ENCODE measurements at regions not wholly inside any gene's neighbourhood (a gene's known extent, or its start where the extent isn't known, plus 50 kb on each side); places are given as distances from the start of the nearest gene placed in this dataset.

GRCh38 chr14:49984424-49984823 lies 91.5 kb downstream of the ARF6 start:
- H3K4me3 ChIP-seq (ENCODE audit: low read depth, low read length): no peak overlapping the region
- no peaks in the 10 kb centered on the region for H3K36me3 ChIP-seq (ENCODE audit: control insufficient read depth, insufficient read depth, low read length)
- DNase-seq (ENCODE audit: low read depth): no peak
- no peak for TF ChIP-seq CTCF (IDR thresholded peaks at IDR 0.05; ENCODE audit: insufficient read depth, low read depth, low read length)
- H3K27me3 ChIP-seq (ENCODE audit: control insufficient read depth, insufficient read depth, low read length): no peaks in the 10 kb centered on the region
- POLR2A ChIA-PET: no interaction called here
- CTCF ChIA-PET: no interaction called here

GRCh38 chr14:49986343-49987014 lies 93.6 kb downstream of the ARF6 start:
- Histone ChIP-seq H3K4me3 (ENCODE audit: low read depth, low read length) (no peak overlapping the region), H3K27me3 (ENCODE audit: control insufficient read depth, insufficient read depth, low read length) (no peaks in the 10 kb centered on the region), H3K36me3 (ENCODE audit: control insufficient read depth, insufficient read depth, low read length) (no peaks in the 10 kb centered on the region)
- no peak for DNase-seq (ENCODE audit: low read depth)
- no peak for TF ChIP-seq CTCF (IDR thresholded peaks at IDR 0.05; ENCODE audit: insufficient read depth, low read depth, low read length)
- ChIA-PET POLR2A (no interaction called here), CTCF (interaction anchor here (1.2 to 1.5 kb wide), 2 partner anchors 9 to 14 kb away, joined by 3 to 5 read pairs; no protein-coding TSS in a partner anchor)

- H3K4me3 ChIP-seq (ENCODE audit: low read depth, low read length): no peak overlapping the region
- CTCF ChIA-PET: interaction anchor here (1.1 to 1.7 kb wide), 2 partner anchors 116 to 123 kb away, joined by 3 read pairs; no protein-coding TSS in a partner anchor
- no peak for TF ChIP-seq CTCF (IDR thresholded peaks at IDR 0.05; ENCODE audit: insufficient read depth, low read depth, low read length)
- DNase-seq (ENCODE audit: low read depth): no peak
- H3K36me3 ChIP-seq (ENCODE audit: control insufficient read depth, insufficient read depth, low read length): no peaks in the 10 kb centered on the region
- no peaks in the 10 kb centered on the region for H3K27me3 ChIP-seq (ENCODE audit: control insufficient read depth, insufficient read depth, low read length)
- POLR2A ChIA-PET: no interaction called here
Measured at GRCh38 chr14:49988080-49988990, 95.5 kb downstream of the ARF6 start.

- H3K36me3 ChIP-seq (ENCODE audit: control insufficient read depth, insufficient read depth, low read length): no peaks in the 10 kb centered on the region
- POLR2A ChIA-PET: no interaction called here
- no peak for DNase-seq (ENCODE audit: low read depth)
- CTCF ChIA-PET: interaction anchor here (1.1 to 1.7 kb wide), 3 partner anchors 19 to 124 kb away, joined by 3 to 5 read pairs (median 3); no protein-coding TSS in a partner anchor
- no peaks in the 10 kb centered on the region for H3K27me3 ChIP-seq (ENCODE audit: control insufficient read depth, insufficient read depth, low read length)
- H3K4me3 ChIP-seq (ENCODE audit: low read depth, low read length): no peak overlapping the region
- TF ChIP-seq CTCF (IDR thresholded peaks at IDR 0.05; ENCODE audit: insufficient read depth, low read depth, low read length): no peak
Measured at GRCh38 chr14:49989966-49990365, 97.1 kb downstream of the ARF6 start.

- H3K36me3 ChIP-seq (ENCODE audit: control insufficient read depth, insufficient read depth, low read length): no peaks in the 10 kb centered on the region
- ChIA-PET POLR2A (no interaction called here), CTCF (interaction anchor here (1.3 to 3.0 kb wide), 3 partner anchors 21 to 130 kb away, joined by 3 to 13 read pairs (median 5); no protein-coding TSS in a partner anchor)
- H3K4me3 ChIP-seq (ENCODE audit: low read depth, low read length): no peak overlapping the region
- H3K27me3 ChIP-seq (ENCODE audit: control insufficient read depth, insufficient read depth, low read length): no peaks in the 10 kb centered on the region
- TF ChIP-seq CTCF (IDR thresholded peaks at IDR 0.05; ENCODE audit: insufficient read depth, low read depth, low read length): no peak
- DNase-seq (ENCODE audit: low read depth): no peak
Measured at GRCh38 chr14:49991491-49991890, 98.6 kb downstream of the ARF6 start.

Measured in BJ (cell line).